ENCODE measurements at regions not wholly inside any gene's neighbourhood (a gene's known extent, or its start where the extent isn't known, plus 50 kb on each side); places are given as distances from the start of the nearest gene placed in this dataset.

- TF ChIP-seq CTCF (conservative IDR thresholded peaks at IDR 0.05; ENCODE audit: low read length) (no peak), EZH2phosphoT487 (IDR thresholded peaks at IDR 0.05; ENCODE audit: borderline replicate concordance) (no peak)
These were observed 1003.2 kb upstream of the FAM98A start for GRCh38 chr2:34602262-34602661.
